Neural cell (in vitro differentiated cells): ENCODE measurements at regions not wholly inside any gene's neighbourhood (a gene's known extent, or its start where the extent isn't known, plus 50 kb on each side); places are given as distances from the start of the nearest gene placed in this dataset.

Experiments
- H2AFZ ChIP-seq: fragments of 200-600, 300-800 bp; sonication (generic), shearing (Covaris generic); 2 replicates; pipeline ENCODE4 v1.6.0; 2014; ENCODE audit warnings: low read depth, mild to moderate bottlenecking, antibody characterized with exemption, low read length, moderate library complexity
- H3F3A ChIP-seq: fragments of 200-600 bp; shearing (Covaris generic); 2 replicates; pipeline ENCODE4 v1.6.1; 2016; ENCODE audit warnings: mild to moderate bottlenecking, moderate library complexity, mixed read lengths, antibody characterized with exemption, low read length; ENCODE audit not compliant: insufficient read depth, poor library complexity, severe bottlenecking
- H3K27ac ChIP-seq: fragments of 200-600, 300-800 bp; sonication (generic), shearing (Covaris generic); 2 replicates; pipeline ENCODE4 v1.5.1; 2014; ENCODE audit warnings: mild to moderate bottlenecking, low read length, moderate library complexity
- H3K27me3 ChIP-seq: fragments of 300-800, 200-600 bp; sonication (generic), shearing (Covaris generic); 2 replicates; pipeline ENCODE4 v1.6.0; 2014; ENCODE audit warnings: mild to moderate bottlenecking, low read depth, low read length, moderate library complexity; ENCODE audit not compliant: insufficient read depth
- H3K36me3 ChIP-seq: fragments of 300-800, 200-600 bp; sonication (generic), shearing (Covaris generic); 2 replicates; pipeline ENCODE4 v1.5.1; 2014; ENCODE audit warnings: mild to moderate bottlenecking, antibody characterized with exemption, low read length, moderate library complexity; ENCODE audit not compliant: insufficient read depth
- H3K4me2 ChIP-seq: fragments of 300-800, 200-600 bp; sonication (generic), shearing (Covaris generic); 2 replicates; pipeline ENCODE4 v1.6.0; 2014; ENCODE audit warnings: mild to moderate bottlenecking, low read length
- H3K4me3 ChIP-seq: fragments of 300-800, 200-600 bp; sonication (generic), shearing (Covaris generic); 2 replicates; pipeline ENCODE4 v1.5.1; 2014; ENCODE audit warnings: mild to moderate bottlenecking, low read length, moderate library complexity
- H3K79me2 ChIP-seq: fragments of 200-600 bp; shearing (Covaris generic); replicated peaks from 2 replicates; pipeline ENCODE4 v1.6.0; 2014; ENCODE audit warnings: mild to moderate bottlenecking, low read length, moderate library complexity; ENCODE audit not compliant: insufficient read depth
- H3K9ac ChIP-seq: fragments of 300-800, 200-600 bp; sonication (generic), shearing (Covaris generic); 2 replicates; pipeline ENCODE4 v1.6.1; 2016; ENCODE audit warnings: mild to moderate bottlenecking, low read length, mixed read lengths
- H3K9me2 ChIP-seq: fragments of 200-600 bp; shearing (Covaris generic); 2 replicates; pipeline ENCODE4 v1.6.1; 2016; ENCODE audit warnings: mild to moderate bottlenecking, low read length, mixed read lengths; ENCODE audit not compliant: insufficient read depth
- H3K9me3 ChIP-seq: fragments of 200-600, 300-800 bp; sonication (generic), shearing (Covaris generic); 2 replicates; pipeline ENCODE4 v1.6.1; 2016; ENCODE audit warnings: mild to moderate bottlenecking, mixed run types, low read length, moderate library complexity, mixed read lengths
- H4K20me1 ChIP-seq: fragments of 200-600 bp; shearing (Covaris generic); 2 replicates; pipeline ENCODE4 v1.6.1; 2016; ENCODE audit warnings: mild to moderate bottlenecking, mixed run types; ENCODE audit not compliant: insufficient read depth
- EP300 ChIP-seq: fragments of 450-650 bp; conservative IDR thresholded peaks from 2 replicates; pipeline ENCODE4 v1.6.1; 2014; ENCODE audit warnings: antibody characterized with exemption, mild to moderate bottlenecking, moderate library complexity; ENCODE audit not compliant: poor library complexity, severe bottlenecking
- EZH2 ChIP-seq: fragments of 200-600, 300-800 bp; shearing (Covaris generic), sonication (generic); IDR thresholded peaks from 2 replicates; pipeline ENCODE4 v1.6.1; 2014; ENCODE audit warnings: antibody characterized with exemption, low read length, borderline replicate concordance, mild to moderate bottlenecking; ENCODE audit not compliant: insufficient read depth, poor library complexity, severe bottlenecking
- MXI1 ChIP-seq: fragments of 450-650 bp; conservative IDR thresholded peaks from 2 replicates; pipeline ENCODE4 v1.6.1; 2014; ENCODE audit warnings: antibody characterized with exemption, mild to moderate bottlenecking; ENCODE audit not compliant: poor library complexity, severe bottlenecking
- POLR2AphosphoS5 ChIP-seq: IDR thresholded peaks from 2 replicates; pipeline ENCODE4 v1.6.1; 2012
- RAD21 ChIP-seq: fragments of 450-650 bp; conservative IDR thresholded peaks from 2 replicates; pipeline ENCODE4 v1.6.1; 2014; ENCODE audit warnings: antibody characterized with exemption, mild to moderate bottlenecking, moderate library complexity
- SMC3 ChIP-seq: fragments of 450-650 bp; conservative IDR thresholded peaks from 2 replicates; pipeline ENCODE4 v1.6.1; 2014; ENCODE audit warnings: antibody characterized with exemption, mild to moderate bottlenecking, moderate library complexity; ENCODE audit not compliant: poor library complexity
- TAF1 ChIP-seq: IDR thresholded peaks from 2 replicates; pipeline ENCODE4 v1.6.1; 2012; ENCODE audit warnings: low read depth
- TF ChIP-seq, protein P1 (sequence below): fragments of 450-650 bp; IDR thresholded peaks from 2 replicates; pipeline ENCODE4 v1.5.1; 2014; ENCODE audit warnings: antibody characterized with exemption, mild to moderate bottlenecking, moderate library complexity; ENCODE audit not compliant: poor library complexity, severe bottlenecking
- TF ChIP-seq, protein P2 (sequence below): IDR thresholded peaks from 2 replicates; pipeline ENCODE4 v1.6.1; 2012; ENCODE audit warnings: borderline replicate concordance

DNA sequence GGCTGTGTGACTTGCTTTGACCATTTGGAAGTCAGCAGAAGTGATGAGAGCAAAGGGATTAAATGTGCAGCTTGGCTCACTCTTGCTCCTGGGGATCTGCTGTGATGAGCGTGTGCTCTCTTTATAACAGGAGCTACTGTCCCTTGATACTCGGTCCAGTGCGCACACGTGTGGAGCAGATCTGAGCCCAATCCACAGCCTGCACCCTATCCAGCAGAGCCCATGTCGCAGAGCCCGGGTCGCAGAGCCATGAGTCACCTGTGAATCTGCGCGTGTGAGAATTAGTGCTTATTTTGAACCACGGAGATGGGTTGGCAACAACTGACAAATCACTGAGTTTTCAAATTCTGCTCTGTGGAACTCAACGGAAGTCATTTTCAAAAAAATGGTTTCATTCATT lies 291.0 kb upstream of the SULF2 start:
- Histone ChIP-seq H3K36me3 (no peaks in the 10 kb centered on the region), H3K4me3 (no peak overlapping the region), H3K4me2 (no peak overlapping the region), H3K27me3 (no peaks in the 10 kb centered on the region), H3K9me3 (no peaks in the 10 kb centered on the region), H3K9ac (no peak overlapping the region), H2AFZ (no peak overlapping the region), H4K20me1 (no peaks in the 10 kb centered on the region), H3F3A (no peaks in the 10 kb centered on the region), H3K27ac (no peak overlapping the region), H3K9me2 (no peaks in the 10 kb centered on the region), H3K79me2 (no peaks in the 10 kb centered on the region)
- TF ChIP-seq, protein P1, sequence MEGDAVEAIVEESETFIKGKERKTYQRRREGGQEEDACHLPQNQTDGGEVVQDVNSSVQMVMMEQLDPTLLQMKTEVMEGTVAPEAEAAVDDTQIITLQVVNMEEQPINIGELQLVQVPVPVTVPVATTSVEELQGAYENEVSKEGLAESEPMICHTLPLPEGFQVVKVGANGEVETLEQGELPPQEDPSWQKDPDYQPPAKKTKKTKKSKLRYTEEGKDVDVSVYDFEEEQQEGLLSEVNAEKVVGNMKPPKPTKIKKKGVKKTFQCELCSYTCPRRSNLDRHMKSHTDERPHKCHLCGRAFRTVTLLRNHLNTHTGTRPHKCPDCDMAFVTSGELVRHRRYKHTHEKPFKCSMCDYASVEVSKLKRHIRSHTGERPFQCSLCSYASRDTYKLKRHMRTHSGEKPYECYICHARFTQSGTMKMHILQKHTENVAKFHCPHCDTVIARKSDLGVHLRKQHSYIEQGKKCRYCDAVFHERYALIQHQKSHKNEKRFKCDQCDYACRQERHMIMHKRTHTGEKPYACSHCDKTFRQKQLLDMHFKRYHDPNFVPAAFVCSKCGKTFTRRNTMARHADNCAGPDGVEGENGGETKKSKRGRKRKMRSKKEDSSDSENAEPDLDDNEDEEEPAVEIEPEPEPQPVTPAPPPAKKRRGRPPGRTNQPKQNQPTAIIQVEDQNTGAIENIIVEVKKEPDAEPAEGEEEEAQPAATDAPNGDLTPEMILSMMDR = no peak
- TF ChIP-seq EP300 (no peak), TAF1 (no peak), EZH2 (no peak), RAD21 (no peak), MXI1 (no peak), SMC3 (no peak), POLR2AphosphoS5 (no peak)
- TF ChIP-seq, protein P2, sequence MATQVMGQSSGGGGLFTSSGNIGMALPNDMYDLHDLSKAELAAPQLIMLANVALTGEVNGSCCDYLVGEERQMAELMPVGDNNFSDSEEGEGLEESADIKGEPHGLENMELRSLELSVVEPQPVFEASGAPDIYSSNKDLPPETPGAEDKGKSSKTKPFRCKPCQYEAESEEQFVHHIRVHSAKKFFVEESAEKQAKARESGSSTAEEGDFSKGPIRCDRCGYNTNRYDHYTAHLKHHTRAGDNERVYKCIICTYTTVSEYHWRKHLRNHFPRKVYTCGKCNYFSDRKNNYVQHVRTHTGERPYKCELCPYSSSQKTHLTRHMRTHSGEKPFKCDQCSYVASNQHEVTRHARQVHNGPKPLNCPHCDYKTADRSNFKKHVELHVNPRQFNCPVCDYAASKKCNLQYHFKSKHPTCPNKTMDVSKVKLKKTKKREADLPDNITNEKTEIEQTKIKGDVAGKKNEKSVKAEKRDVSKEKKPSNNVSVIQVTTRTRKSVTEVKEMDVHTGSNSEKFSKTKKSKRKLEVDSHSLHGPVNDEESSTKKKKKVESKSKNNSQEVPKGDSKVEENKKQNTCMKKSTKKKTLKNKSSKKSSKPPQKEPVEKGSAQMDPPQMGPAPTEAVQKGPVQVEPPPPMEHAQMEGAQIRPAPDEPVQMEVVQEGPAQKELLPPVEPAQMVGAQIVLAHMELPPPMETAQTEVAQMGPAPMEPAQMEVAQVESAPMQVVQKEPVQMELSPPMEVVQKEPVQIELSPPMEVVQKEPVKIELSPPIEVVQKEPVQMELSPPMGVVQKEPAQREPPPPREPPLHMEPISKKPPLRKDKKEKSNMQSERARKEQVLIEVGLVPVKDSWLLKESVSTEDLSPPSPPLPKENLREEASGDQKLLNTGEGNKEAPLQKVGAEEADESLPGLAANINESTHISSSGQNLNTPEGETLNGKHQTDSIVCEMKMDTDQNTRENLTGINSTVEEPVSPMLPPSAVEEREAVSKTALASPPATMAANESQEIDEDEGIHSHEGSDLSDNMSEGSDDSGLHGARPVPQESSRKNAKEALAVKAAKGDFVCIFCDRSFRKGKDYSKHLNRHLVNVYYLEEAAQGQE = no peak

DNA sequence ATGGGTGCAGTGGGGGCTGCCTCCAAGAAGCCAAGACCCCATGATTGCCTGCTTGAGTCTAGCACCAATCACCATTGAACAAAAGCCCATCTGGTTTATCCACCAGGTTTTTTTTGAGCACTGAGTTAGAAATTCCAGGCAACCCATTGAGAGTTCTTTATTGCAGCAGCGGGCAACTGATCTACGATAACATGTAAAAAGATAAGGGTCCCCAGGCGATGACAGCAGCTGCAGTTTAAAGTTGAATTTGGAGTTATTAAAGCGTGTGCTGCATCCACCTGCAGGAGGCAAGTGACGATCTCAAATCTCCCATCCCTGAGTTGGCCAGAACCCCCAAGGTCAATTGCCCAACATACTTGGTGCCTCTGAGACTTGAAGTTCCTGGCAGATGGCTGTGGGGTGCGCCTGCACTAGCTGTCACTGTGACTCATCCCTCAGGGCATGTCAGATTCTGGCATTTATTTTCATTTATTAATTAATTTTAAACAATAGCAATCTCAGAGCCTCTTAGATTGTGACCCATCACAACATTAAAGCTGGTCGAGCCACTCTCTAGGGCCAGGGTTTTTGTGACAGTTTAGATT lies 290.4 kb upstream of the SULF2 start:
- H3K36me3 ChIP-seq = no peaks in the 10 kb centered on the region
- H3F3A ChIP-seq = no peaks in the 10 kb centered on the region
- TF ChIP-seq, protein P2 = no peak
- no peak for TF ChIP-seq MXI1
- TF ChIP-seq RAD21 = no peak
- TF ChIP-seq TAF1 = no peak
- TF ChIP-seq EP300 = no peak
- no peak for TF ChIP-seq POLR2AphosphoS5
- no peak for TF ChIP-seq SMC3
- H3K9me3 ChIP-seq = no peaks in the 10 kb centered on the region
- no peak overlapping the region for H3K4me3 ChIP-seq
- H3K9ac ChIP-seq = no peak overlapping the region
- H2AFZ ChIP-seq = no peak overlapping the region
- no peak overlapping the region for H3K27ac ChIP-seq
- no peaks in the 10 kb centered on the region for H3K79me2 ChIP-seq
- H4K20me1 ChIP-seq = no peaks in the 10 kb centered on the region
- no peaks in the 10 kb centered on the region for H3K9me2 ChIP-seq
- H3K4me2 ChIP-seq = no peak overlapping the region
- no peaks in the 10 kb centered on the region for H3K27me3 ChIP-seq
